Activated CD4-positive, alpha-beta T cell treated with anti-CD3 and anti-CD28 coated beads for 4 hours (primary cell): ENCODE measurements at regions not wholly inside any gene's neighbourhood (a gene's known extent, or its start where the extent isn't known, plus 50 kb on each side); places are given as distances from the start of the nearest gene placed in this dataset.
"Not testable (repeated sequence)": the region's sequence is repeated elsewhere in the genome, so short reads cannot be mapped to it uniquely, and the experiment has no call there.

ENCODE experiments used
- DNase-seq, 2 donors: peaks; one replicate each; pipeline ENCODE4 v3.0.0-alpha.2; 2020

GRCh38 chr12:89289720-89290119 lies 62.6 kb downstream of the DUSP6 start:
- DNase-seq, result no peak

DNA sequence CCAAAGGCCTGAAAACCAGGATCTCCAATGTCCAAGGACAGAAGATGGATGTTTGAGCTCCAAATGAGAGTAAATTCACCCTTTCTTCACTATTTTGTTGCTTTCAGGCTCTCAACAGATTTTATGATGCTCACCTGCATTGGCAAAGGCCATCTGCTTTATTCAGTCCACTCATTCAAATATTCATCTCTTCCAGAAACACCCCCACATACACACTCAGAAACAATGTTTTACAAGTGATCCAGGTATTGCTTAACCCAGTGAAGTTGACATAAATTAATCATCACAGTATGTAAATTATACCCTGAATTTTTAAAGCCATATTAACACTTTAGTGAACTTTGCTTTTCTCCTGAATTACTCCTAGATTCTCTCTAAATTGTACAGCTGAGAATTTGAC lies 63.3 kb downstream of the DUSP6 start:
- DNase-seq, result no peak

DNA sequence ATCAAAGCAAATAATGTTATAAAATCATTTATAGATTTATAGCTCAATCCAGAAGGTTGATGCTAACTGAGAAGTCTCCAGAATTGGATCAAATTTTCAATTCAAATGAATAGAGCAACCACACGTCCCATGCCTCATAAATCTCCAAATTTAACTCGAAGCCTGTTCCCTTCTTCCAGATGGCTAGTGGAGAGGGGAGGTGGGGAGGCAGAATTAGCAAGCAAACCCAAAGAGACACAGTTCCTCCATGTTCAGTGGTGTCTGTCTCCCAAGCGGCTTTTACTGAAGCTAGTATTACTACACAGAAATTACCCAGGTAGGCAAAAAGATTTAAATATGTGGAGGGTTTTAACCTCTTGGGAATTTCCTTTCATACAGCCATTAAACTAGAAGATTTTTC lies 65.8 kb downstream of the DUSP6 start:
- no peak for DNase-seq

DNA sequence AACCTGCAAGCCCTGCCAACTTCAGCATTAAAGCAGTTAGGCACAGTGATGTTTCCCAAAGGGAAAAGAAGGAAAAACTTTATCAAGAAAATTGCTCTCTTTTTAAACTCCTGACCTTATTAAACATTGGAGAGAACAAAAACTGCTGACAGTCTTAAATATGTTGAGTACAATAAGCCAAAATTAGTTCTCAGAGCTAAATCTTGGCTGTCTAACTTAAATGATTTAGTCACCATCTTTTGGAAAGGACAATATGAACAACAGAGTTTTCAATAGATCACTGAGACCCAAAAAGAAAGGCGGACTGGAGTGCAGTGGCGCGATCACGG lies 70.8 kb downstream of the DUSP6 start:
- DNase-seq, result no peak

GRCh38 chr12:89280833-89281538 lies 71.3 kb downstream of the DUSP6 start:
- no peak for DNase-seq

DNA sequence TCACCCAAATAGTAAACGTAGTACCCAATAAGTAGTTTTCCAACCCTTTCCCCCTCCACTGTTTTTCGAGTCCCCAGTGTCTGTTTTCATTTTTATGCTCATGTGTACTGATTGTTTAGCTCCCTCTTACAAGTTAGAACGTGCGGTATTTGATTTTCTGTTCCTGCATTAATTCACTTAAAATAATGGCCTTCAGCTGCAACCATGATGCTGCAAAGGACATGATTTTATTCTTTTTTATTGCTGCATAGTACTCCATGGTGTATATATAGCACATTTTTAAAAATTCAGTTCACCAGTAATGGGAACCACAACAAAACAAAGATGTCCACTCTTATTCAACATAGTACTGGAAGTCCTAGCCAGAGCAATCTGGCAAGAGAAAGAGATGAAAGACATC lies 72.8 kb downstream of the DUSP6 start:
- DNase-seq, result no peak

DNA sequence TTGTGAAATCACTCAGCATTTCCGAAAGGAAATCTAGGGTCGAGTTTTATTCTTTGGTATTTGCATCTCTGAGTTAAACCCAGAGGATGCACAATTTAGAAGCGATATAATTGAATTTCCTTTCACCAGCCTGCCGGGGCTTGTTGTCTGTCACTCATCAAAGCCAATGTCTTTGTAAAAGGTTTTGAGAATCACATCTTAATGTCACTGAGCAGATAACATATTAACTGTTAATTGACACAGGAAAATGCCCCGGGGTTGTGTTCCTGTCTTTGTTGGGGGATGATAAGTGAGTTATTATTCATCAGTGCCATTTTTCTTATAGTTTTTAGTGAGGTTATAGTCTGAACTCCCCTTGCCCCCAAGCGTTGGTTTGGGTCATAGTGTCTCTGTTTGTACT lies 73.4 kb downstream of the DUSP6 start:
- DNase-seq, result no peak

DNA sequence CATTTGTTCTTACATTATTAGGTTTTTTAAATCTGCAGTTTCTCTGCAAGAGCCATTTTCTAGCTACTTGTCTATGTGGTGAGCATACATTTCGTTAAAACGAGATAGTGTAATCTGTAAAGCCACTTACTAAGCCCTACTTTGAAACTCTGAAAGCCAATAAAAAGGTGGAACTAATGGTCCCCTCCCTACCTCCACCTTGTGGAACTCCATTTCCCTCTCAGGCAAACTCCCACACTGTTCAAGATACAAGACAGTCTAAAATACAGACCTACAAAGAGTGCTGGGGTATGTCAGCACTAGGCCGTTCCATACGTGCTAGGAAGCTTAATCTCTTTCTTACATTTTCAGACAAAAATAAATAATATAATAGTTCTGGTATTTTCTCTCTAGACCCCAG lies 74.1 kb downstream of the DUSP6 start:
- no peak for DNase-seq

DNA sequence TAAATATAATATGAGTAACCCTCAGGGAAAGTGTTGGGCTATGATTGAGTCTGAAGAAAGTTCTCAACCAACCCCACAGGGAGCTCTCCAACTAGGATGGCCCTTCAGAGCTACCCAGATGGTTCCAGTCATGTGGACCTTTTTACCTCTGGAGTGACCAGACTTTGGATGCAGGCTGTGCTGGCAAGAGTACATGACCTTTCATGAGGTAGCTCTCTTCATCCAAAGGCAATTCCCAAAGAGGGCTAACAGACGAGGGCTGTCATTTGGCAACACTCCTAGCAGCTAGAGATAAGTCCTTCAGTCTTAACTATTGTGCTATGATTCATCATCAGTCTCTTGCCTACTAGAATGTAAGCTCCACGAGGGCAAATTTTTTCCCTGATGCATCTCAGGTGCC lies 75.4 kb downstream of the DUSP6 start:
- DNase-seq, result no peak

- no peak for DNase-seq
These were observed 78.8 kb downstream of the DUSP6 start for GRCh38 chr12:89273525-89273924.

- DNase-seq, result no peak
These were observed 81.8 kb downstream of the DUSP6 start for GRCh38 chr12:89270548-89270947.

- no peak for DNase-seq
These were observed 83.1 kb downstream of the DUSP6 start for GRCh38 chr12:89269174-89269573.

DNA sequence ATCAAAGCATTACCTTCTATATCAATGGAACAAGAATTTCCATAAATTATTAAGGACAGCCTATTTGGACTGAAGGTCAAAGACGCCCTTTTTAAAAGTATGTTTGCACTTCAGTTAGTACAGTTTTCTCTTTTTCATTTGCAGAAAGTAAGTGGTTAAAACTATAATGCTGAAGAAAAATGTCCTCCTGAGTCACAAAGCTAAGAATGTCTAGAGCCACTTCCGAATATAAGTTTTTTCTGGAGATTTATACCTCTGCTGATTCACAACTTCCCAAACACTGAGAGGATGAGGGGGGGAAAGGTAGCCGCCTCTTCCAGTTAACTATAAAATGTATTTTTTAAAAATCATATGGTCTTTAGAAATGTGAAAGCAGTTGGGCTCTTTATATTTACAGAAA lies 84.9 kb downstream of the DUSP6 start:
- no peak for DNase-seq

DNA sequence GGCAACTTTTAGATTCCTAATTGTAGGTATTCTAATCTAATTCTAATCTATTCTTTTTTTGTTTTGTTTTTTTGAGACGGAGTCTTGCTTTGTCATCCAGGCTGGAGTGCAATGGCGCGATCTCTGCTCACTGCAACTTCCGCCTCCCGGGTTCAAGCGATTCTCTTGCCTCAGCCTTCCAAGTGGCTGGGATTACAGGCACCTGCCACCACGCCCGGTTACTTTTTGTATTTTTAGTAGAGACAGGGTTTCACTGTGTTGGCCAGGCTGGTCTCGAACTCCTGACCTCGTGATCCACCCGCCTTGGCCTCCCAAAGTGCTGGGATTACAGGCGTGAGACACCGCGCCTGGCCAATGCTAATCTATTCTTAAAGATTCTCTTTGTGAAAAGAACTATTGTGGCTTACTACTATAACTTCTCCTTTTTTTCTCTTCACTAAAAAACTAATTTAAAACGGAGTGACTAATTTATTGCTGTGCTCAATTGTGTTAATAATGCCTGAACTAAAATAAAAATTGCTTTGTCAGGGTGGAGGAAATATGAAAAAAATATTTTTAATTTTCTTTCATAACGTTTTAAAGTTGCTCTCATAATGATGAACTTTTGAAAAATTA lies 85.6 kb downstream of the DUSP6 start:
- DNase-seq, result not testable (repeated sequence)

GRCh38 chr12:89264837-89265236 lies 87.5 kb downstream of the DUSP6 start:
- DNase-seq, result no peak

DNA sequence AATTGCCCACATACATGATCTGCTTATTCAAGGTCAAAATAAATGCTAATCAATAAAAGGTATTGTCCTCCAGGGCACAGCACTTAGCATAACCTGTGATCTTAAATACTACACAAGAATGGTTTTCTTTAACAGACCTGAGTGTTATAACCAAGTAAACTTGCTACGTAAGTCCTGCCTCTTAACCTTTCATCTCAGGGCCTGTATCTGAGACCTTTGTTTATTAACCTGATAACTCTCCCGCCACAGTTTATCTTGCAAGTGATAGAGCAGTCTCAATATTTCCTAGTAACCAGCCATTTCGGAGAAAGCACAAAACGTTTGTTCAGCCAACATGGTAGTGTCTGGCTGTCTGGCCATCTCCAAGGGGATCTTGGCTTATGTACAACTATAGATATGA lies 88.4 kb downstream of the DUSP6 start:
- DNase-seq, result no peak

DNA sequence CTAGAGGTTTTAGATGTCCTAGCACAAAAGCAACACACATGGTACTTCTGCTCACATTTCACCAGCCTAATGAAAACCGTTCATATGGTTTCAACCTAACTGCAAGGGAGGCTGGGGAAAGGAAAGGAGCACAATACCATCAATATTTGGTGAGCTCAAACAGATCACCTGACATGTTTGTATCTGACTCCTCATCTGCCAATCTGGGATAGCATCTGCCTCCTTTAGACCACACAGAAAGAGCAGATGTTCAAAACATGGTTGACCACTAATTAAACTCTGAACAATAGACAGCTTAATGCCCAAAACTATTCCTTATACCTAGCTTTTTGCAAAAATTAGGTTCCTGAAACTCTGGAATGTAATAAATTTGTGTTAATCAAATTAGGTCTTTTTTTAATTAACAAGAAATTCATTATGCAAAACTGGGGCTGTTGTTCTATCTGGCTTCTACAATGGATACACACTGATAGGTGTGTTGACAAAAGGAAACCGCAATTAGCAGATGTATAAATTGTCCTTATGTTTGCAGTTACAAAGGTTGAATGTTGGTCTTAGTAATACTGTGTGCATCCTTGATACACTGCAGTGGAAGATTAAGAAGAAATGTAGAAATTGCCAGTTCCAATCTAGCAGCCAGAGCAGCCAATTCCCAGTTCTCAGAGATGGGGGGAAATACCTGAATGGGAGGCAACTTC lies 89.3 kb downstream of the DUSP6 start:
- DNase-seq, result no peak

- DNase-seq, result no peak
These were observed 90.3 kb downstream of the DUSP6 start for GRCh38 chr12:89261982-89262381.

DNA sequence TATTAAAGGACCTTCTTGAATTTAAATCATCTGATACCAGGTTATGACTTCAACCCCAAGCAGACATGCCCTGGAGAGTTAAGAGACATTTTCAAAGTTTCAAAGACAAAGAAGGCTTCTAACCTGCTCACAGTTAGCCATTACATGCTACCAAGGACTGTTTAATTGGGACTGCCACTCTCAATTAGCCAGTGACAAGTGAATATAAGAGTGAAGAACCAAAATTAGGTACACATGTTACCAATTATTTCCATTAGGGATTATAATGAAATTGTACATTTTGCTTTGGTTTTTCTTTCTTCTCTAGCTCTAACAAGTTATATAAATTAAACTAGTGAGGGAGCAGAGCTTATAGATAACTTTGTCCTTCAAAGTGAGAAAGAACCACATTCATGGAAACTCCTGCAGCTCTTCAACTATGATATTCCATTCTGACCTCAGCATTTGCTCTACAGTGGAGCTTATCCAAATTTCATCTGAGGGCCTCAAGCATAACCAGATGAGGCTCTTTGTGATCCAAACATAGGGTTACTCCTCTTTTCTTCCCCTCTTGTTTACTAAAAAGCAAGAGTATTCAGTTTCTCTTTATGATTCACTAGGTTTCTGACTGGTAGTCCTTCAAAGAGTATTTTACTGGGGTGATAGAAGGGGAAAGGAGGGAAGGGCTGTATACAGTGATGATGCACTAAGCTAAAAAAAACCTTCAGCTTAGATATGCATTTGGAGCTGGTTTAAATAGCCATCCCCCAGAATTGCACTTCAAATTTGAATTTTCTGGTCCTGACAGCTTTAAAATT lies 91.3 kb downstream of the DUSP6 start:
- no peak for DNase-seq

- no peak for DNase-seq
These were observed 92.5 kb downstream of the DUSP6 start for GRCh38 chr12:89259821-89260220.

GRCh38 chr12:89258240-89258969 lies 93.9 kb downstream of the DUSP6 start:
- DNase-seq, result no peak

GRCh38 chr12:89257340-89257739 lies 95.0 kb downstream of the DUSP6 start:
- DNase-seq, result no peak

DNA sequence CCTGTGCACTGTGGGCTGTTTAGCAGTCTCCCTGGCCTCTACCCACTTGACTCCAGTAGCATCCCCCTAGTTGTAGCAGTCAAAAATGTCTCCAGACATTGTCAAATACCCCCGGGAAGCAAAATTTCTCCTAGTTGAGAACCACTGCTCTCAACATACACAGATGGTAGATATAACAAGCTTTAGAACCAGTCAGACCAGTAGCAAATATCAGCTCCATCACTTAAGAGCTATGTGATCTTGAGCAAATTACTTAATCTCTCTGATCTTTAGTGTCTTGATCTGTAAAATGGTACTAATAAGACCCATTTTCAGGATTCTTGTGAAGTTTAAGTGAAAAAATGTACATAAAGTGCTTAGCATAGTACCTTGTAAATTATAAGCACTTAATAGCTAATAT lies 96.2 kb downstream of the DUSP6 start:
- no peak for DNase-seq
